Adipocyte (in vitro differentiated cells): ENCODE measurements at regions not wholly inside any gene's neighbourhood (a gene's known extent, or its start where the extent isn't known, plus 50 kb on each side); places are given as distances from the start of the nearest gene placed in this dataset.
A peak's percentile ranks its signal among the peaks of the same experiment; 100 is the strongest.
"Not testable (repeated sequence)": the region's sequence is repeated elsewhere in the genome, so short reads cannot be mapped to it uniquely, and the experiment has no call there.

Experiments used
- DNase-seq: peaks from one replicate; pipeline ENCODE4 v3.0.0-alpha.2; 2015; ENCODE audit warnings: low read depth
- H3K27me3 ChIP-seq: replicated peaks from 2 replicates; pipeline ENCODE4 v1.7.0; 2013; ENCODE audit warnings: mild to moderate bottlenecking, low read length, moderate library complexity; ENCODE audit not compliant: control insufficient read depth, insufficient read depth
- H3K36me3 ChIP-seq: 2 replicates; pipeline ENCODE4 v1.7.0; 2013; ENCODE audit warnings: low read length, mild to moderate bottlenecking, moderate library complexity; ENCODE audit not compliant: control insufficient read depth, insufficient read depth, severe bottlenecking
- H3K4me1 ChIP-seq: 2 replicates; pipeline ENCODE4 v1.7.0; 2013; ENCODE audit warnings: mild to moderate bottlenecking, low read length, moderate library complexity; ENCODE audit not compliant: control insufficient read depth, insufficient read depth
- H3K4me3 ChIP-seq: 2 replicates; pipeline ENCODE4 v1.7.0; 2013; ENCODE audit warnings: mild to moderate bottlenecking, low read length, moderate library complexity
- H3K9ac ChIP-seq: 2 replicates; pipeline ENCODE4 v1.7.0; 2013; ENCODE audit warnings: mild to moderate bottlenecking, low read length, moderate library complexity
- H3K9me3 ChIP-seq: 2 replicates; pipeline ENCODE4 v1.7.0; 2013; ENCODE audit warnings: mild to moderate bottlenecking, low read length, moderate library complexity; ENCODE audit not compliant: control insufficient read depth

- Histone ChIP-seq H3K4me1 (peaks cover 23% of the 10 kb centered on the region), H3K27me3 (no peaks in the 10 kb centered on the region), H3K36me3 (no peaks in the 10 kb centered on the region), H3K9ac (no peak overlapping the region), H3K9me3 (no peaks in the 10 kb centered on the region), H3K4me3 (no peak overlapping the region)
- DNase-seq, result no peak
Measured at GRCh38 chr5:147084702-147085101, 150.1 kb upstream of the STK32A start.

GRCh38 chr5:147085409-147085808, 149.4 kb upstream of the STK32A start:
- Histone ChIP-seq H3K4me1 (peaks cover 23% of the 10 kb centered on the region), H3K9ac (no peak overlapping the region), H3K9me3 (no peaks in the 10 kb centered on the region), H3K36me3 (no peaks in the 10 kb centered on the region), H3K4me3 (no peak overlapping the region), H3K27me3 (no peaks in the 10 kb centered on the region)
- DNase-seq, result no peak

GRCh38 chr5:147092044-147092443, 142.8 kb upstream of the STK32A start:
- no peaks in the 10 kb centered on the region for H3K9me3 ChIP-seq
- no peaks in the 10 kb centered on the region for H3K27me3 ChIP-seq
- H3K4me3 ChIP-seq, result no peak overlapping the region
- peaks cover 12% of the 10 kb centered on the region for H3K4me1 ChIP-seq
- H3K36me3 ChIP-seq, result no peaks in the 10 kb centered on the region
- H3K9ac ChIP-seq, result no peak overlapping the region
- no peak for DNase-seq

- no peaks in the 10 kb centered on the region for H3K27me3 ChIP-seq
- peak; percentile 6 for DNase-seq
- H3K9me3 ChIP-seq, result no peaks in the 10 kb centered on the region
- no peak overlapping the region for H3K4me3 ChIP-seq
- peaks cover 15% of the 10 kb centered on the region for H3K4me1 ChIP-seq
- H3K9ac ChIP-seq, result no peak overlapping the region
- no peaks in the 10 kb centered on the region for H3K36me3 ChIP-seq
Measured at GRCh38 chr5:147093138-147093537, 141.7 kb upstream of the STK32A start.

- no peak for DNase-seq
- Histone ChIP-seq H3K9ac (no peak overlapping the region), H3K36me3 (no peaks in the 10 kb centered on the region)
Measured at GRCh38 chr5:147095740-147096139, 139.1 kb upstream of the STK32A start.

GRCh38 chr5:147098233-147098790, 136.5 kb upstream of the STK32A start:
- Histone ChIP-seq H3K9me3 (no peaks in the 10 kb centered on the region), H3K36me3 (no peaks in the 10 kb centered on the region), H3K4me1 (peaks cover 18% of the 10 kb centered on the region), H3K4me3 (peak overlapping the region; percentile 8), H3K9ac (peak overlapping the region; percentile 46), H3K27me3 (no peaks in the 10 kb centered on the region)
- DNase-seq, result peak; percentile 59

More at GRCh38 chr5:147095740-147096139, 139.1 kb upstream of the STK32A start:
- Histone ChIP-seq H3K4me3 (no peak overlapping the region), H3K27me3 (no peaks in the 10 kb centered on the region), H3K9me3 (no peaks in the 10 kb centered on the region), H3K4me1 (peaks cover 24% of the 10 kb centered on the region)

- H3K36me3 ChIP-seq, result no peaks in the 10 kb centered on the region
- no peak overlapping the region for H3K9ac ChIP-seq
- H3K27me3 ChIP-seq, result no peaks in the 10 kb centered on the region
- peaks cover 14% of the 10 kb centered on the region for H3K4me1 ChIP-seq
- no peak overlapping the region for H3K4me3 ChIP-seq
- DNase-seq, result peak; percentile 2
- no peaks in the 10 kb centered on the region for H3K9me3 ChIP-seq
Measured at GRCh38 chr5:147101659-147102369, 133.0 kb upstream of the STK32A start.

- H3K4me3 ChIP-seq, result no peak overlapping the region
- no peaks in the 10 kb centered on the region for H3K9me3 ChIP-seq
- no peaks in the 10 kb centered on the region for H3K36me3 ChIP-seq
- H3K4me1 ChIP-seq, result no peaks in the 10 kb centered on the region
- no peaks in the 10 kb centered on the region for H3K27me3 ChIP-seq
- DNase-seq, result no peak
- H3K9ac ChIP-seq, result no peak overlapping the region
Measured at GRCh38 chr5:147112899-147113298, 121.9 kb upstream of the STK32A start.

GRCh38 chr5:147113967-147114366, 120.9 kb upstream of the STK32A start:
- no peaks in the 10 kb centered on the region for H3K4me1 ChIP-seq
- no peaks in the 10 kb centered on the region for H3K36me3 ChIP-seq
- peaks cover 8% of the 10 kb centered on the region for H3K9me3 ChIP-seq
- H3K4me3 ChIP-seq, result no peak overlapping the region
- no peak overlapping the region for H3K9ac ChIP-seq
- no peaks in the 10 kb centered on the region for H3K27me3 ChIP-seq
- DNase-seq, result no peak

- H3K4me3 ChIP-seq, H3K9ac ChIP-seq, H3K36me3 ChIP-seq, H3K4me1 ChIP-seq, H3K27me3 ChIP-seq, DNase-seq: not testable (repeated sequence)
- H3K9me3 ChIP-seq, result peaks cover 32% of the 10 kb centered on the region
Measured at GRCh38 chr5:147139759-147140158, 95.1 kb upstream of the STK32A start.

- Histone ChIP-seq H3K9ac (no peak overlapping the region), H3K9me3 (peaks cover 32% of the 10 kb centered on the region), H3K36me3 (no peaks in the 10 kb centered on the region), H3K4me1 (no peaks in the 10 kb centered on the region), H3K4me3 (no peak overlapping the region), H3K27me3 (no peaks in the 10 kb centered on the region)
- DNase-seq, result no peak
Measured at GRCh38 chr5:147140558-147140957, 94.3 kb upstream of the STK32A start.

- not testable (repeated sequence) for H3K36me3 ChIP-seq, DNase-seq
Measured at GRCh38 chr5:147141580-147141979, 93.2 kb upstream of the STK32A start.

More at GRCh38 chr5:147141580-147141979, 93.2 kb upstream of the STK32A start:
- H3K9me3 ChIP-seq, result peaks cover 32% of the 10 kb centered on the region
- H3K4me1 ChIP-seq, H3K4me3 ChIP-seq, H3K27me3 ChIP-seq, H3K9ac ChIP-seq: not testable (repeated sequence)
